ENCODE measurements at regions not wholly inside any gene's neighbourhood (a gene's known extent, or its start where the extent isn't known, plus 50 kb on each side); places are given as distances from the start of the nearest gene placed in this dataset.

DNA sequence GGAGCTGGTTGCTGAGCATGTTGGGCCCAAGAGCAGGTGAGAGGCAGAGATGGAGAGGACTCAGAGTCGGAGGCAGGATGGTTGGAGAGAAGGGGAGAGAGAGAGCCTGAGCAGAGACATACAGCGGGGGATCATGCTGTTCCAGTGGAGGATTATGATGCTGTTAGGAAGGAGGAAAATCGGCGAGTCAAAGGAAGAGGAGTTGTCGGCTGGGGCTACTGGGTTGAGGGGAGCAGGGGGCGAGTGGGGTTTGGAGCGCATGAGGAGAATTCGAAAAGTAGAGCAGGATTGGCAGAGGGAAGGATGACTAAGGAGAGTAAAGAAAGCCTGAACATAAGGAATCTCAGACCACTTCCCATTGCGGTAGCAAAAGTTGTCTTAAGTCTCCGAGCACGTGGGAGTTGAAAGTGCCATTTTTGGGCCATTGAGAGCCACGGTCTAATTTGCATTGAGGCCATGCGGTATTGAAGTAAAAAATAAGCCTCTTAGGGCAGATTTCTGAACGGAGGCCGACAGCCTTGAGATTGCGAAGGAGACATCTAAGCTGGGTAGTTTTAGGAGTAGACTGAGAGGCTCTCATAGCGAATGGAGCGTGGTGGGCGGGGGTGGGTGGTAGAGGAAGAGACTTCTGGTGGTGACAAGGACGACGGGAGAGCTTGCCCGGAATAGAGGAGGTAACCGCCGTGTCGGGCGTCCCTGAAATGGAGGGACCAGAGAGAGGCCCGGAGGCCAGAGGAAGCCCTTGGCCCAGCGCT lies 140.4 kb upstream of the ETV3 start:
- DNase-seq (ENCODE audit: extremely low spot score, unreplicated experiment): no peak
- TF ChIP-seq, protein P1, sequence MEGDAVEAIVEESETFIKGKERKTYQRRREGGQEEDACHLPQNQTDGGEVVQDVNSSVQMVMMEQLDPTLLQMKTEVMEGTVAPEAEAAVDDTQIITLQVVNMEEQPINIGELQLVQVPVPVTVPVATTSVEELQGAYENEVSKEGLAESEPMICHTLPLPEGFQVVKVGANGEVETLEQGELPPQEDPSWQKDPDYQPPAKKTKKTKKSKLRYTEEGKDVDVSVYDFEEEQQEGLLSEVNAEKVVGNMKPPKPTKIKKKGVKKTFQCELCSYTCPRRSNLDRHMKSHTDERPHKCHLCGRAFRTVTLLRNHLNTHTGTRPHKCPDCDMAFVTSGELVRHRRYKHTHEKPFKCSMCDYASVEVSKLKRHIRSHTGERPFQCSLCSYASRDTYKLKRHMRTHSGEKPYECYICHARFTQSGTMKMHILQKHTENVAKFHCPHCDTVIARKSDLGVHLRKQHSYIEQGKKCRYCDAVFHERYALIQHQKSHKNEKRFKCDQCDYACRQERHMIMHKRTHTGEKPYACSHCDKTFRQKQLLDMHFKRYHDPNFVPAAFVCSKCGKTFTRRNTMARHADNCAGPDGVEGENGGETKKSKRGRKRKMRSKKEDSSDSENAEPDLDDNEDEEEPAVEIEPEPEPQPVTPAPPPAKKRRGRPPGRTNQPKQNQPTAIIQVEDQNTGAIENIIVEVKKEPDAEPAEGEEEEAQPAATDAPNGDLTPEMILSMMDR (conservative IDR thresholded peaks at IDR 0.05): no peak
- Mint-ChIP-seq H3K27ac (no peak overlapping the region), H3K36me3 (no peaks in the 10 kb centered on the region), H3K9me3 (no peaks in the 10 kb centered on the region), H3K27me3 (peaks cover 16% of the 10 kb centered on the region), H3K4me1 (ENCODE audit: unreplicated experiment) (no peaks in the 10 kb centered on the region), H3K4me3 (no peak overlapping the region)

DNA sequence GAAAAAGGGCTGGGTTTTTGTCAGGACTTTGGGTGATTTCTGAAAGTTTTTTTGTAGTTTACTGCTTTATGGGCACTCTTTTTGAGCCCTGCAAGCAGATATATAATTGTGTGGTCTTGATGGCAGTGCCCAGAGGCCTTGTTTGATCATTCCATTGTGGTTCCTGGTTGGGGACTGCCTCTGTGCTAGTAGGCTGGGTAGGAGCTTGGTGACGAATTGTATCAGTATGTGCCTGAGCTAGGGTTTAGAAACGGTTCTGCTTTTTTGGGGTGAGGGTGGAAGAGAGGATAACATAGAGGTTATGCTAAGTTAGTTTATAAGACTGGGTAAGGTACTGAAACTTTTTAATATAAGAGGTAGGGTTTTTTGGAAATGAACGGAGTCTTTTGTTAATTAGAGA lies 139.7 kb upstream of the ETV3 start:
- DNase-seq (ENCODE audit: extremely low spot score, unreplicated experiment): no peak
- Mint-ChIP-seq H3K27me3 (peaks cover 14% of the 10 kb centered on the region), H3K9me3 (no peaks in the 10 kb centered on the region), H3K4me1 (ENCODE audit: unreplicated experiment) (no peaks in the 10 kb centered on the region), H3K27ac (no peak overlapping the region), H3K4me3 (no peak overlapping the region), H3K36me3 (no peaks in the 10 kb centered on the region)
- TF ChIP-seq, protein P1 (conservative IDR thresholded peaks at IDR 0.05): no peak

DNA sequence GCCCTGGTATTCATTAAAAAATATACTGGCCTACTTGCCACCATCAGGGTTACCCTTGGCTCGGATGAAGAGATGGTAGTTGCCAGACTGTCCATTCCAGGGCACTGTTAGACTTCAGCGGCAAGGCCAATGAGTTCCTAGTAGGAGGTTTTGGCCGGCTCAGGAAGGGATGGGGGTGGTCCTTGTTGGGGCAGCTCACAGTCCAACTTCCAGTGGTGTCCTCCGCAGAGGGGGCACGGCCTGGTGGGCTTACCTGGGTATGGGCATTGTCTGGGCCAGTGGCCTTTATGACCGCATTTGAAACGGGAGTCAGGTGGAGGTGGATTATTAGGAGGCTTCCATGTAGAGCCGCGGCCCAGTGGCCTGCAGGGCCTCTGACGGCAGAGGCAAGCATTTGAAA lies 139.1 kb upstream of the ETV3 start:
- TF ChIP-seq, protein P1 (conservative IDR thresholded peaks at IDR 0.05): no peak
- no peaks in the 10 kb centered on the region for H3K9me3 Mint-ChIP-seq
- H3K4me1 Mint-ChIP-seq (ENCODE audit: unreplicated experiment): no peaks in the 10 kb centered on the region
- H3K4me3 Mint-ChIP-seq: no peak overlapping the region
- no peak overlapping the region for H3K27ac Mint-ChIP-seq
- no peak for DNase-seq (ENCODE audit: extremely low spot score, unreplicated experiment)
- H3K36me3 Mint-ChIP-seq: no peaks in the 10 kb centered on the region
- H3K27me3 Mint-ChIP-seq: peaks cover 10% of the 10 kb centered on the region

DNA sequence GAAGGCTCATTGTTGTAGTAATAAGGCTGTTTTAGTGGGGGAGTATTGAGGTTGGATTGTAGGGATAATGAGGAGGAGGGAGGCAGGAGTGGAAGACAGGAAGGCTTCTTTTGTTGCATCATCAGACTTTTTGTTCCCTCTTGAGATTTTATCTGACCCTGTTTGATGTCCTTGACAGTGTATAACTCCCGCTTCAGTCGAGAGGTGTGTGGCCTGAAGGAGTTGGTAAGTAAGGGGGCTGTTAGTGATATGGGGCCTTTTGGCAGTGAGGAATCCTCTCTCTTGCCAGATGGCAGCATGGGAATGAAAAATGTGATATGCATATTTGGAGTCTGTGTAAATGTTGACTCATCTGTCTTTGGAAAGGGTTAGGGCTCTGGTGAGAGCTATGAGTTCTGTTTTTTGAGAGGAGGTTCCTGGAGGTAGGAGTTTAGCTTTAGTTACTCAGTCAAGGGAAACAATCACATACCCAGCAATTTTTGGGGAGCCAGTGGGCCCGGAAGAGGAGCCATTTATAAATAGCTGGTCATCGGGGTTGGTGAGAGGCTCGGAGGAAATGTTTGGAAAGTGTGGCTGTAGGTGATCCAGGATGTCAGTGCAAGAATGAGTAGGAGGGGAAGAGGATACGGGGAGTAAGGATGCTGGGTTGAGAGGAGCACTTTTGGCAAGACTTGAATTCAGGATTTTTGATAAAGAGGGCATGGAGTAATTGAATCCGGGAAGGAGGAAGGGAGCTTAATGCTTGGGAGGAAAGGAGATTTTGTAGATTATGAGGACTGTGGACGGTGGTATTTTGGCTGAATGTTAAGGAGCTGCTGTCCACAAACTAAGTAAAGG lies 136.7 kb upstream of the ETV3 start:
- Mint-ChIP-seq H3K4me1 (ENCODE audit: unreplicated experiment) (peaks cover 5% of the 10 kb centered on the region), H3K36me3 (no peaks in the 10 kb centered on the region), H3K27ac (no peak overlapping the region), H3K27me3 (no peaks in the 10 kb centered on the region), H3K9me3 (no peaks in the 10 kb centered on the region), H3K4me3 (no peak overlapping the region)
- no peak for DNase-seq (ENCODE audit: extremely low spot score, unreplicated experiment)
- TF ChIP-seq, protein P1 (conservative IDR thresholded peaks at IDR 0.05): no peak

DNA sequence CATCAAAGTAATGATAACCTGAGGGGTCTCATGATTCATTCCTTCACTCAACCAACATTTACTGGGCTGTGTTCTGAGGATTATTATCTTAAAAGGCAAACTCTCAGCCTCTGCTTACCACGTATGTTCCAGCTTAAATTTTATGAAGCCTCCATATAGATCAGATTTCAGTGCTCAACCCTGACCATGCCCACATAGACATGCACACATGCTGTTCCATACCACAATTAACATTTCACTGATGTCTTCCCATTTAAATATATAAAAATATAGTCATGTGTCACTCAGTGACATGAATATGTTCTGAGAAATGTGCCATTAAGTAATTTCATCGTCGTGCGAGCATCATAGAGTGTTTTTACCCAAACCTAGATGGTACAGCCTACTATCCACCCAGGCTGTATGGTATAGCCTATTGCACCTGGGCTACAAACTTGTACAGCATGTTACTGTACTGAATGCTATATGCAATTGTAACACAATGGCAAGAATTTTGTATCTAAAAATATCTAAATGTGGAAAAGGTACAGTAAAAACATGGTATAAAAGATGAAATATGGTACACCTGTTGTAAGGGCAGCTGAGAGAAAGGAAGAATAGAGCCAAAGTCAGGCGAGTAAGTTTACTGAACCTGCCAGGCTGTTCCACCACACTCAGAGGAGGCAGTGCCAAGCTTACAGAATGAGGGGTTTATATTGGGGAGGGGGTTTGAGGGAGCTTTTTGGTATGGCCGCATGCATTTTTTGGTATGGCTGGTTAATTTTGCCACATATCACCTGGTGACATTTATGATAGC lies 134.7 kb upstream of the ETV3 start:
- H3K4me3 Mint-ChIP-seq: no peak overlapping the region
- H3K27me3 Mint-ChIP-seq: no peaks in the 10 kb centered on the region
- H3K4me1 Mint-ChIP-seq (ENCODE audit: unreplicated experiment): peaks cover 5% of the 10 kb centered on the region
- no peaks in the 10 kb centered on the region for H3K9me3 Mint-ChIP-seq
- no peaks in the 10 kb centered on the region for H3K36me3 Mint-ChIP-seq
- TF ChIP-seq, protein P1 (conservative IDR thresholded peaks at IDR 0.05): no peak
- DNase-seq (ENCODE audit: extremely low spot score, unreplicated experiment): no peak
- no peak overlapping the region for H3K27ac Mint-ChIP-seq
